RWPE1 (cell line): ENCODE measurements at regions not wholly inside any gene's neighbourhood (a gene's known extent, or its start where the extent isn't known, plus 50 kb on each side); places are given as distances from the start of the nearest gene placed in this dataset.
"Not testable (repeated sequence)": the region's sequence is repeated elsewhere in the genome, so short reads cannot be mapped to it uniquely, and the experiment has no call there.

Source experiments
- CTCF ChIA-PET: fragments of 350-600 bp; sonication (Branson Sonifier 250); formaldehyde crosslinking; extraction: SDS; loops from one replicate; lab custom pipeline; 2021; lab: Yijun Ruan, JAX
- POLR2A ChIA-PET: fragments of 400-600 bp; formaldehyde crosslinking; extraction: SDS; loops from one replicate; lab custom pipeline; 2020; ENCODE audit warnings: antibody characterized with exemption; ENCODE audit not compliant: low non-redundant PET; lab: Yijun Ruan, JAX
- DNase-seq: peaks from one replicate; pipeline ENCODE4 v3.0.0; 2012; ENCODE audit warnings: low spot score
- H3K27ac ChIP-seq: fragments of 450-650 bp; 2 replicates; pipeline ENCODE4 v1.5.1; 2017
- CTCF ChIP-seq: fragments of 450-650 bp; conservative IDR thresholded peaks from 2 replicates; pipeline ENCODE4 v1.5.1; 2017; ENCODE audit warnings: low read depth, mild to moderate bottlenecking

DNA sequence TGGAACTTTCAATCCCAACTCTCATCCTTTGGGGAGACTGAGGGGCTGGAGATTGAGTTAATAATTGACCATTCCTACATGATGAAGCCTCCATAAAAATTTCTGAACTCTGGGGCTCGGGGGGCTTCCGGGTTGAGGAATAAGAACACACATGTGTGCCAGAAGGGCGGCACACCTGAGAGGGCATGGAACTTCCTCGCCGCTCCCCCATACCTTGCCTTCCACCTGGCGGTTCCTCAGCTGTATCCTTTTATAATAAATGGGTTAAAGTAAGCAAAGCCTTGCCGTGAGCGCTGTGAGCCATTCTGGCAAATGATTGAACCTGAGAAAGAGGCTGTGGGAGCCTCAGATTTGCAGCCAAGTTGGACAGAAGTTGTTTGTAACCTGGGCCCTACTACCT is 164.8 kb downstream of the LY86 start:
- POLR2A ChIA-PET = no interaction called here

DNA sequence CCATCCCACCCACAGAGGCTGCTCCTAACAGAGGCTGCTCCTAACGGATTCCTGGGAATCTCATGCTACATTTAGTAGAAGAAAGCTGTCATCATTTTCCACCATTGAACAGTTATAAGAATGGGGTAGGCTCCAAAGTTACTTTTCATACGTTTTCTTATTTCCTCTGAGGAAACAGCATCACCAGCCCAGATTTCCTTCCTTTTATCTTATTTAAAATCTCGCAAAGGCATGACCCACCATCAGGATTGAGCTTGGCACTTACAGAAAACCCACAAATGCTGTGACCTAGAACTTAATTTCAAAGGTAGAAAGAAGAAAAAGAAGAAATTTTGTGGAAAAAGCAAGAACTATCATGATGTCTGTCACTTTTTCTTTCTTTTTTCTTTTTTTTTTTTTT is 168.0 kb downstream of the LY86 start:
- ChIA-PET CTCF (interaction anchor here (0.6 kb wide), 1 partner anchor 38 kb away, joined by 3 read pairs; no protein-coding TSS in a partner anchor), POLR2A (no interaction called here)
- TF ChIP-seq CTCF = no peak
- no peak overlapping the region for H3K27ac ChIP-seq
- no peak for DNase-seq

More for the DNA sequence above, 164.8 kb downstream of the LY86 start:
- no peak for TF ChIP-seq CTCF
- no peak overlapping the region for H3K27ac ChIP-seq
- CTCF ChIA-PET = interaction anchor here (0.5 kb wide), 1 partner anchor 465 kb away, joined by 3 read pairs; no protein-coding TSS in a partner anchor
- no peak for DNase-seq

DNA sequence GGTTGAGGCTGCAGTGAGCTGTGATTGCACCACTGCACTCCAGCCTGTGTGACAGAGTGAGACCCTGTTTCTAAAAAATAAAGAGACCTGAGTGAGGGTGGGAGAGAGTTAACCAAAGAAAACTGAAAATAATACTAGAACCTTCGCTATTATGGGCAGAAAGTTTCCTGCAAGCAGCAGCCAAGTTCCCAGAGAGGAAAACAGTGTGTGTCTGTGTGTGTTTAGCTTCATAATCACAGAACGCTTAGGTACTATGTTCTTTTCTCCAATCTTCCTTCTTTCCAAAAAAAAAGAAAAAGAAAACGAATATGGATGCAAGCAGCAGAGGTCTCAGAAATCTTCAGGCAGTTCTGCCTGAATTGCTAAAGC is 170.0 kb downstream of the LY86 start:
- ChIA-PET CTCF (interaction anchor here (0.7 to 1.1 kb wide), 2 partner anchors 37 to 111 kb away, joined by 3 to 4 read pairs; no protein-coding TSS in a partner anchor), POLR2A (no interaction called here)
- no peak for DNase-seq
- TF ChIP-seq CTCF = no peak
- no peak overlapping the region for H3K27ac ChIP-seq

DNA sequence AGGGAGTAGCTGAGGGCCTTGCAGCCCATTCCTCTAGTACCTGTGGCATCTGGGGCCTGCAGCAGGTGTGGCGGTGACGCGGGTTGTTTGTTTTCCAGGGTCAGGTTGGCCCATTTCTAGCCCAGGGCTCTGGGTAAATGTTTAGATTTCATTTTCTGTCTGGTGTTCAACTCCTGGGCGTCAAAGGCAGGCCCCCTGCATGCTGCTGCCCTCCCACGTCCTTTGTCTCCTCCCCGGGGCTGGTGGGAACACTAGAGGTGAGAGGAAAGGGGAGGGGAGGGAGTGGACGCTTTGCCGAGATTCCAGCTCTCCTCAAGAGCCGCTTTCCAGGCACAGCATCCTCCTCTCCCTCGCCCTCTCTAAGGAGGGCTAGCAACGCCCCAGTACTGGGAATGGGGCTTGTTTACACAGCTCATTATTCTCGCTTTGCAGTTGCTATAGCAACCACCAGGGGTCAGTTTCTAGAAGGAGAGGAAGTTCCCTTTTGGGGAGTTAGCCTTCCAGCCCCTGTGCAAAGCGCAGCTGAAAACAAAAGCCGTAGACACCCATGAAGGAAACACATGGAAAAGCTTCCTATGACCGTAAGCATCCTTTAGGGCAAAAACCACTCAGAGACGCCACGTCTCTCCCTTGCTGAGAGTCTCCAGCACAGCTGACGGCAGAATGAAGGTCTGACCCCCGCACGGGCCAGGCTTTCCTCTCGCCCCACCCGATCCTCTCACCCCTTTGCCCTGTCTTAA is 170.6 kb downstream of the LY86 start:
- TF ChIP-seq CTCF = peak; percentile 11; the same call in 1 of the 2 replicates
- peak; percentile 21 for DNase-seq
- POLR2A ChIA-PET = no interaction called here
- CTCF ChIA-PET = interaction anchor here (0.6 to 1.1 kb wide), 4 partner anchors 37 to 1337 kb away, joined by 3 to 4 read pairs (median 3); no protein-coding TSS in a partner anchor
- no peak overlapping the region for H3K27ac ChIP-seq

GRCh38 chr6:6760002-6760401 is 171.5 kb downstream of the LY86 start:
- ChIA-PET CTCF (interaction anchor here (0.6 to 1.1 kb wide), 3 partner anchors 86 to 1336 kb away, joined by 3 read pairs; no protein-coding TSS in a partner anchor), POLR2A (no interaction called here)
- no peak for DNase-seq
- no peak overlapping the region for H3K27ac ChIP-seq
- no peak for TF ChIP-seq CTCF

DNA sequence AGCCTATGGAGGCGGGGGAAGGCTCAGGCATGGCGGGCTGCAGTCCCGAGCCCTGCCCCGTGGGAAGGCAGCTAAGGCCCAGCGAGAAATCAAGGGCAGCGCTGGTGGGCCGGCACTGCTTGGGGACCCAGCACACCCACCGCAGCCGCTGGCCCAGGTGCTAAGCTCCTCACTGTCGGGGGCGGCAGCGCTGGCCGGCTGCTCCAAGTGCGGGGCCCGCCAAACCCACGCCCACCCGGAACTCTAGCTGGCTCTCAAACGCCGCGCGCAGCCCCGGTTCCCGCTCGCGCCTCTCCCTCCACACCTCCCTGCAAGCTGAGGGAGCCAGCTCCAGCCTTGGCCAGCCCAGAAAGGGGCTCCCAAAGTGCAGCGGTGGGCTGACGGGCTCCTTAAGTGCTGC is 174.0 kb downstream of the LY86 start:
- POLR2A ChIA-PET, DNase-seq, CTCF ChIA-PET, H3K27ac ChIP-seq: not testable (repeated sequence)
